ENCODE measurements at regions not wholly inside any gene's neighbourhood (a gene's known extent, or its start where the extent isn't known, plus 50 kb on each side); places are given as distances from the start of the nearest gene placed in this dataset.
A peak's percentile ranks its signal among the peaks of the same experiment; 100 is the strongest.
"Not testable (repeated sequence)": the region's sequence is repeated elsewhere in the genome, so short reads cannot be mapped to it uniquely, and the experiment has no call there.

- no peak for DNase-seq (ENCODE audit: low spot score)
These were observed 128.1 kb upstream of the MAP1LC3B2 start for GRCh38 chr12:116430911-116431565.

GRCh38 chr12:116431677-116432300, 127.4 kb upstream of the MAP1LC3B2 start:
- no peak for DNase-seq (ENCODE audit: low spot score)

- DNase-seq (ENCODE audit: low spot score) = no peak
These were observed 126.8 kb upstream of the MAP1LC3B2 start for GRCh38 chr12:116432314-116432750.

- DNase-seq (ENCODE audit: low spot score) = no peak
These were observed 125.9 kb upstream of the MAP1LC3B2 start for GRCh38 chr12:116433249-116433648.

- DNase-seq (ENCODE audit: low spot score) = peak; percentile 77
These were observed 124.8 kb upstream of the MAP1LC3B2 start for GRCh38 chr12:116434155-116435011.

GRCh38 chr12:116435984-116436383, 123.2 kb upstream of the MAP1LC3B2 start:
- no peak for DNase-seq (ENCODE audit: low spot score)

GRCh38 chr12:116436561-116437249, 122.5 kb upstream of the MAP1LC3B2 start:
- no peak for DNase-seq (ENCODE audit: low spot score)

- no peak for DNase-seq (ENCODE audit: low spot score)
These were observed 117.9 kb upstream of the MAP1LC3B2 start for GRCh38 chr12:116441292-116441691.

GRCh38 chr12:116442304-116442703, 116.9 kb upstream of the MAP1LC3B2 start:
- no peak for DNase-seq (ENCODE audit: low spot score)

GRCh38 chr12:116442946-116443345, 116.2 kb upstream of the MAP1LC3B2 start:
- DNase-seq (ENCODE audit: low spot score) = no peak

- no peak for DNase-seq (ENCODE audit: low spot score)
These were observed 115.2 kb upstream of the MAP1LC3B2 start for GRCh38 chr12:116443821-116444589.

GRCh38 chr12:116444590-116444943, 114.6 kb upstream of the MAP1LC3B2 start:
- DNase-seq (ENCODE audit: low spot score) = no peak

- no peak for DNase-seq (ENCODE audit: low spot score)
These were observed 110.9 kb upstream of the MAP1LC3B2 start for GRCh38 chr12:116448165-116448739.

- DNase-seq (ENCODE audit: low spot score) = no peak
These were observed 108.7 kb upstream of the MAP1LC3B2 start for GRCh38 chr12:116450406-116450910.

GRCh38 chr12:116452975-116453374, 106.2 kb upstream of the MAP1LC3B2 start:
- not testable (repeated sequence) for DNase-seq (ENCODE audit: low spot score)

GRCh38 chr12:116453631-116454030, 105.5 kb upstream of the MAP1LC3B2 start:
- no peak for DNase-seq (ENCODE audit: low spot score)

GRCh38 chr12:116454076-116454475, 105.1 kb upstream of the MAP1LC3B2 start:
- no peak for DNase-seq (ENCODE audit: low spot score)

GRCh38 chr12:116454950-116455447, 104.2 kb upstream of the MAP1LC3B2 start:
- DNase-seq (ENCODE audit: low spot score) = peak; percentile 27

GRCh38 chr12:116455540-116456329, 103.4 kb upstream of the MAP1LC3B2 start:
- DNase-seq (ENCODE audit: low spot score) = peak; percentile 65
